Right kidney (tissue), 1 donor: ENCODE measurements at regions not wholly inside any gene's neighbourhood (a gene's known extent, or its start where the extent isn't known, plus 50 kb on each side); places are given as distances from the start of the nearest gene placed in this dataset.

Source experiments
- DNase-seq: peaks from one replicate; pipeline ENCODE4 v3.0.0-alpha.2; 2016

DNA sequence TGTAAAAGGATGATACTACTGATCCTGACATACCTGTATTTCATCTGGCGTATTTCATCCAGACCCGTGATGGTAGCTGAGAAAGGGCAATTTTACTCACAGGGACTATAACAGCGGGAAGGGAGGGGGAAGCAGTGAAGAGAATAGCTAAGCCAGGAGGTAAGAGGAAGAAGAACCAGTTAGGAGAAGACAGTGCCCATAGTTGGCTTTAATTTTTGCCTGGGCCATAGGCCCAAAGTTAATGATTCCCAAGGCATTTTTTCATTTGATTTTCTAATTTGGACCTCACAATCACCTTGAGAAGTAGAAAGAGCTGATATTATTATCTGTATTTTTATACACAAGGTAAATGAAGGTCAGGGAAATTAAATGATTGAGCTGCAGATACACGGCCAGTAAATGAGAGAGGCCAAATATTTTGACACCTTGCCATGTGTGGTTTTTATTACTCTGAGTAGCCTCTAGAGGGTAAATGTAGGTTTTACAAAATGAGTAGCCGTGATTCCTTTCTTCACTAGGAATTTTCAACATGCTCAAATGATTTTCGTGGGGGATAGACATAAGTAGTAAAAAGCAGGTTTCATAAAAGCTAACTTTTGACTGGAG, 382.2 kb downstream of the FUT8 start:
- DNase-seq = no peak

DNA sequence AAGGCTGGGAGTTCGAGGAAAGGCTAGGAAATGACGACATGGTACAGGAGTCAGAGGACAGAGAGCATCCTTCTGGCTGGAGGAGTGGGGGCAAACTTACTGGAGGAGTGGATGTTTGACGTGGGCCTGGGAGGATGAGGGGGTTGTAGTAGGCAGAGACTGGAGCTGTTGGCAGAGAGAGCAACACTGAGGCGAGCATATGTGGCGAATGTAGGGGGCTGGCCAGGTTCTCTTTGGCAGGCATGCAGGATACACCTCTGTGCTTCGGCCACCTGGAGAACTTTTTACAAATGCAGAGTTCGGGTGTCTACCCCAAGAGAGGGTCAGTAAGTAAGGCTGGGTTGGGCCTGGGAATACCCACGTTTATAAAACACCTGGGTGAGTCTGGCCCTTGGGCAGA, 385.7 kb downstream of the FUT8 start:
- no peak for DNase-seq

DNA sequence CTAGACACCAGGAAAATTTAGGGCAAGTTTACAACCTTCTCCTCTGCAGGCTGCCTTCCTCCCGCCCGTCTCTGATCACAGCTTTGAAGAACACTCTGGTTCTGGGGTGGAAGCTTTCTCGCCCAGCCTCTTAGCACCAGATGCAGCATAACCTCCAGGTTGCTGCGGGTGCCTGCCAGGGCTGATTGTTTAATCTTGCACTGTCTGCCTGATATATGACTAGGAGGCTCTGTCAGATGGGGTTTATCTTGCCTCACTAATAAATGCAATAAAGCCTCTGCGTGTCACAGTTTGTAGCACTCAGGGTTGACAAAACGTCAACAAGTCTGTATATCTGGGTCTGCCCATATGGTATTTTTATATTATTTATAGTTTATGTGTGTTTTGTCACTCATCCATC, 388.2 kb downstream of the FUT8 start:
- no peak for DNase-seq

DNA sequence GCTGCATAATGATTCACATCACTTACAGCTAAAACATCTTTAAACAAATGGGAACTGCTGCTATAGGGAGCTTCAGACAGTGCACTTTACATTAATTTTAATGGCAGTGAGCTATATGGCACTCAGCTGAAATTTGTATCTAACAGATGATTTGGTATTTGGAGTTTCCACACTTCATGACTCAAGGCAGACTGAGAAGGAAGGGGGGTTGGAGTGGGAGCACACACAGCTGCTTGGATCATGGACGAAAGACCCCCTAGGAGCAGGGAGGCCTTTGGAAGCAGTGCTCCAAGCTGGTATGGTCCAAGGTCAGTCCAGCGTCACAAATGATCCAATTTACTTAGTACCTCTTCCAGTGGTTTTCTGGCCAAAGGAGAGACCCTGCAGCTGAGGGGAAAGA, 389.7 kb downstream of the FUT8 start:
- DNase-seq = no peak

DNA sequence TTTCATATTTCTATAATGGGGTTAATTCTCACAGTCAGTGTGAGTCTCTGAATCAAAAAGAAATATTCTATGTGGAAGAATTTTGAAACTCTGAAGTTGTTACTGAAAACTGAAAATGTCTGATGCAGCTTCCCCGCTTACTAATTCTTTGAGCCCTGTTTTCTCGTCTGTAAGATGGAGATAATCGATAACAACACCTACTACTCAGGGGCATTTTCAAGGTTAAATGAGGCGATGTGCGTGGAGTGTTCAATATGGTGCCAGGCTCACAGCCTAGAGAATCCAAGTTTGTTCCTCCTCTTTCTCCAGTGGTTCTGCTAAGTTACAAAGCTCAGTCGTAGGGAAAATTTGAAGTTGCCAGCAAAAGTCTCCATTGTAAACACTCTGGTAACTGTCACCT, 391.4 kb downstream of the FUT8 start:
- no peak for DNase-seq

DNA sequence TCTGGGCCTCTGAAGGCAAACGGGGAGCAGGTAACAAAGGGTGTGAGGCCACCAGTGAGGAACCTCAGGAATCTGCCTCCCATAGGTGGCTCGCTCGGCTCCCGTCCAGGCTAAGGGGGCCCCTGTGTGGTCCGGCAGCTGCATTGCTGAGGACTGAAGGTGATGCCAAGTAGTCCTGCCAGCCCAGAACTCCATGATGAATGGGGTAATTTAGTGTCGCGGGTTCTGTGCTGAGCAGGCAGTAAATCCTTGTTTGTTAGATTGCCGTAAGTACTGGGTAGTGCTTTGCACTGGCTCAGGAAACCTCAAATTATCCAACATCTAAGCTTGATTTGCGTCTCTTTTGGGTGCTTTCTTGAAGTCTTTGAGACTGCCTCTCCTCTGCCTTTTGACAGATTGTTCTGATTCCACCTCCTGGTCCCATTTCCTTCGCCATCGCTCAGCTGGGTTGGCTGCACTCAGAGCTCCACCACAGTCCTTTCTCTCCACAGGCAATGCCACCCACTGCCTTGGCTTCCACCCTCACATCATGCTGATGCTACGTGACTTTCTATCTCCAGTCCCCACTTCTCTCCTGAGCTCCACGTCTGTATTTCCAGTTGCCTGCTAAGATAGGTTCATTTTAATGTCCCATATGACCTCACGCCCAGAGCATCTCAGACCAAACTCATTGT, 392.0 kb downstream of the FUT8 start:
- no peak for DNase-seq

DNA sequence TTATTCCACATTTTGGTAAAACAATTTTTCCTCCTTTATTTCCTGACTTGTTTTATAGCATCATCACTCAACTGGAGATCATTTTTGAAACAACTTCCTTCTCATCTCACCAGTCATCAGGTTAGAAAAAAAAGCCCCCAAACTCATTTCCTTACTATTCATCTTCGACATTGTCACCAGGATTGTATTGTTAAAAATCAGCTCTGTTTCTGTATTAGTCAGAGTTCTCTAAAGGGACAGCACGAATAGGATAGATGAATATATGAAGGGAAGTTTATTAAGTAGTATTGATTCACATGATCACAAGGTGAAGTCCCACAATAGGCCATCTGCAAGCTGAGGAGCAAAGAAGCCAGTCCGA, 392.6 kb downstream of the FUT8 start:
- DNase-seq = no peak

DNA sequence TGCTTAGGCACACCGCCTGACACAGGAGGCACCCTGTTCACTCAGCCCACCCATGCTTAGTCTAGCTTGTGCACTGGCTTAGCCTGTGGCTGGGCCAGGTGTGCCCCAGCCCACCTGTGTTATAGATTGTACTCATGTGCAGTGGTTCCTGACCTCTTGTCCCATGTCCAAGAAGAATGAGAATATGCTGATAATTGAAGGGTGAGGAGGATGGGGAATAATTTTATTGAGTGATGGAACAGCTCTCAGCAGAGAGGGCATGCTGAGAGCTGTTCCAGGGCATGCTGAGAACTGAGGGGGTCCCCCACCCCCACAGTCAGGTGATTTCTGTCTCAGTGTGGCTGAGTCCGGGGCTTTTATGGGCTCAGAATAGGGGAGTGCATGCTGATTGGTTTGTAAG, 395.9 kb downstream of the FUT8 start:
- DNase-seq = no peak

DNA sequence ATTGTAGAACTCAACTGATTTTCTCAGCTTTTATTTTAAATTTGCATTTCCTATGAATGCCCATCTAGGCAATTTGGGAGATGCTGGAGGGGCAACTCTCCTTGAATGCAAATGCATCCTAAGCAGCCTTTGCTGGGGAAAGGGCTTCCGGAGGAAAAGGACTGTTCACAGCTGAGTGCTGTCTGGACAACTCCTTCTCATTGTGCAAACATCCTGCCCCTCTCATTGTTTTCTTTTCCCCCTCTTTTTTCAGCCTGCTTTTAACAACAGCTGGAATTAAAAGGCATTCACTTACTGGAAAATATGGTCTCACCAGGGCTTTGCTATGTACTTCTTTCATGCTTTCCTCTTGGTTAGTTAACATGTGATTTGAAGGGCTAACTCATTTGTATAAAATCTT, 397.8 kb downstream of the FUT8 start:
- no peak for DNase-seq

DNA sequence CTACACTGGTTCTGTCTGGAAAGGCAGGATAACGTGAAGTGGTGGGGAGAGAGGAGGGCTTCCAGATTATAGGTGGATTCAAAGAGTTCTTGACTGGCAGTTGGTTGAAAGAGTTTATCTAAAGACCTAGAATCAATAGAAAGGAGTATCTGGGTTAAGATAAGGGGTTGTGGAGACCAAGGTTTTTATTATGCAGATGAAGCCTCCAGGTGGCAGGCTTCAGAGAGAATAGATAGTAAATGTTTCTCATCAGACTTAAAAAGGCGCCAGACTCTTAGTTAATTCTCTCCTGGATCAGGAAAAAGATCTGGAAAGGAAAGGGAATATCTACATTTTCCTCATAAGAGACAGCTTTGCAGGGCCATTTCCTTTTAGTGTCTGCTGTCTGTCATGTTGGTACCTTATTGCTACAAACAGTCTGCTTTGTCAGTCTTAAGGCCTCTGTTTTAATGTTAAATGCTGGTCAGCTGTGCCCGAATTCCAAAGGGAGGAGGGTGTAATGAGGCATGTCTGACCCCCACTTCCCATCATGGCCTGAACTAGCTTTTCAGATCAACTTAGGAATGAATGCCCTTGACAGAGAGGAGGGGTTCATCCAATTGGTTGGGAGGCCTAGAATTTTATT, 401.3 kb downstream of the FUT8 start:
- DNase-seq = no peak

DNA sequence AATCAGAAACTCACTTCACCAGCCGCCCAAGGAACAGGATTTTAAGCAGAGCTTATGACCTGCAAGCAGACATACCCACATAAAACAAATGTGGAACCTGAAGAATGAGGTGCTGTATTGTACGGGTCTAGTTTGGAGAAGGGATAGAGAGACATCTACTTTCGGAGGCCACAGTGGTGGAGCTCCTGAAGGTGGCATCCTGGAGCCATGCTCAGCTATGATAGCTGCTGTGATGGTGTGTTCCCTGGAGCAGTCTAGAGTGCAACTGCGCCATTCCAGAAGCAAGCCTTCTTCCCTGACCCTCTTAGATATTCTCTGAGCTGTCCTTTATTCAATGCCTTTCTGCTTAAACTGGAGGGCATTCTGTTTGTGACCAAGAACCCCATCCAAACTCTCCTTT, 402.6 kb downstream of the FUT8 start:
- no peak for DNase-seq

DNA sequence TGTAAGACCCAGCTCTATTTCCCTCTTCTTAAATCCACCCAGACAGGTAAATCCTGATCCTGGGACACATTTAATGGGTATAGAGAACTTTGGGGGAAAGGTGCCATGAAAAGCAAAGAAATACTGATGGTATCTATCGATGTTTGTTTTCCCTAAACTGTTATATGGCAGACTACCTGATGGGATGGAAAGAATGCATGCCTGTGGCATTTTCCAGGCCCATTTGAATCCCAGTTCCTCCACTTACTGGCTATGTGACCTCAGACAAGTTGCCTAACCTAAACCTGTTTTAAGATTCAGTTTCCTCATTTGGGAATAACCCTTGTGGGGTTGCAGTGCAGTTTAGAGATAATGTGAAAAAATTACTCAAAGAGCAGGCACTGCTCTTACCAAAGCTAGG, 404.5 kb downstream of the FUT8 start:
- no peak for DNase-seq

DNA sequence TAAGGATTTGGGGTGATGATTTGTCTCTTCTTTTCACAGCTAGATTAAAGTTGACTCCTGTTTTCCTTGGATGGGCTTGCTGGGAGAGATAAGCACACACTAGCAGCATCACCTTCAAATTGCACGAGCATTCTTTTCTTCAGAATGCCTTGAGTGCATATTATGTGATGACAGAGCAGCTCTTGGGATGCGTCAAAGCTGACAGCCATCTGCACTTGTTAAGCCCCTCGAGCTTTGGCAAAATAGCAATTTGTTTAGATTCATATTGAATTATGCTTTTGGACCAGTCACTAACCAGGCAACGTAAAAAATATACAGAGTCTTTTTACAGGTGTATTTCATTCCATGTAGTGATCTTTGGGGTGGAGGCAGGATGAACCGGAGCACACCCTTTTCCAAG, 407.0 kb downstream of the FUT8 start:
- DNase-seq = no peak

DNA sequence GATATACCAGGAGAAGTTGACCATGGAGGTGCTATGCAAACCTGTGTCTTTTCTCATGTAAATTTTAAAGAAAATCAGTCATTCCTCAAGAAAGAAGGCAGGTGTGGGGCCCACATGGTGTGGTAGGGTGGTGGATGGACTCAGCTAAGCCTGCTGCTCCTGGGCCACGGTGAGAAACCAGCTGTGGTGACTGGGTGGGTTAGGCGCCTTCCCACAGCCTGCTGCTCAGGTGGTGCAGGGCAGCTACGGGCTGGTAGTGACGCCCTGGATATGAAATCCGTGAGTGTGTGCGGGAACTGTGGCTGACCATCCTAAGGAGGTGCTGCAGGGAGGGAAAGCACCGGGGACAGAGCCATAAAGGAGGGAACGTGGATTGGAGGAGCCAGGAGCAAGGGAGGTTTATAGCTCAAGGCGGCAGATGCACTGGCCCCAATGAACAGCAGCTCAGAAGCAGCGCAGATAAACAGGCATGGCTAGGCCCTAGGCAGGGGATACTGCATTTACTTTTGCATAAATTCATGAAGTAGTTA, 408.8 kb downstream of the FUT8 start:
- DNase-seq = no peak

DNA sequence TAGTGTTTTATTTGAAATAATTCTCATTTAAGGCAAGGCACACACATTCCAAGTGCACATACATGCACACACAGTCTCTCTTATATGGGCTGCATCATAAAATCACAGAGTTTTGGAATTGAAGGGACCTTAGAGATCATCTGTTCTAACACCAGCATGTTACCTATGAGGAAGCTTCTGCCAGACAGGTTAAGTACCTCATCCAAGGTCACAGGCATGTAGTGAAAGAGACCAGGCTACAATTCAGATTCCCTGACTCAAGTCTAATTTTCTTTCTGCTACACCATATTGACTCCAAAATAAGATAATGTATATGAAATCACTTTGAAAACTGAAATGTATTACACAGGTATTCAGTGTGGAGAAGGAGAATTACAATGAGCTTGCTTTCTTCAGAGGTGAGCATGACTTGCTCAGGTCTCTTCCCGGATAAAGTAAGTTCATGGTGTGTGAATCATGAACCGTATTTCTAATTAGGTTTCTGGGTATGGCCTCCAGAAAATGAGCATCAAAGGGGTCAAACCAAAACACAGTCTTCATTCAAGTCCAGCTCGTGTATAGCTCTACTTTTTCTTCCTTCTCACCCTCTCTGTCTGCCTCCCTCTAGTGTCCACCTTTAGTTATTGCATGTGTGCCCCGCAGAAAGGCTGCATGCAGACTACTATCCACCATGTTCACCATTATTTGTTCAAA, 411.9 kb downstream of the FUT8 start:
- DNase-seq = peak; percentile 37

DNA sequence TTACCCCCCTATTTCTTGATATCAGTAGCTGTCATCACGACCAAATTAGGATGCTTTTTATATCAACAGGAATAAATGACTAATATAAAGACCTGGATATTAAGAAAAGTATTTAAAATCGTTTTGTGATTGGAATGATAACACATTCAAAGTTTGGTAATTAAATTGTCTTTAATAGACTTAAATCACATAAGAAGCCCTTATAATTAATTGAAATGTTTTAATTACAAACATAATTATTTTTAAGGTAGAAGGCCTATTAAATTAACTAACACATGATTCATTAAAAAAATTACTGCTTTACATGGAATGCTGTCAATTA, 412.4 kb downstream of the FUT8 start:
- no peak for DNase-seq

DNA sequence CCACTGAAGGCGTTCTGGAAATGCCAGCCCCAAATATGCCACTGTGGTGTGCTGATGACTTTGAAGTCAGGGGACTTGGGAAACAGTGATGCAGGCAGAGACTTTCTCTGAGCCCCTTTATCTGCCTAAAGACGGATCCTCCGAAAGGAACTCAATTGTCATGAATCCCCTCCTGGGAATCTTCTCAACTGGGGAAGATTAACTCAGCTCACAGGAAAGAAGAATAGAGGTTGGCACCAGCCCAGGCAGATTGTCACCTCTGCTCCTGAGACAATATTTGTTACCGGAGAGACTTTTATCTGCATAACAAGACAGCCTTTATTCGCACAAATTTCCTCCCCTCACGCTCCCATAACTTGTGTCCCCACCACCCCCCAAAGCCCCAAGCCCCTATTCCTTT, 414.4 kb downstream of the FUT8 start:
- DNase-seq = no peak

DNA sequence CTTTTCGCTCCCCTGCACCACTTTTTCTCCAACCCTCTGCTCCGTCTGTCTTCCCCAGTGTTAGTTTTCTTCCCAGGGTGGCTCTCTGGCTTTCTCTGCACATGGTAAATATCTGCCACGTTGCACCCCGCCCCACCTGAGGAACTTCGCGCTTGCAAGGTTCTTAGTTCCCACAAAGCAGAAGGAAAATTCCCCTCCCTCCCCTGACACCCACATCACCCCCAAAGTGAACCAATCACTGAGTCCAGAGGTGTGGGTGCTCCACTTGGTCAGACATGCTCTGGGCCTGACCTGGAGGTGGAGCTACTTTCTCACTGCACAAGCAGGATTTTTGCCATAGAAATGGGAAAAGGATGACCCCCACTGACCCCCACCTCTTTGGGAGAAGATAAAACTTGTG, 415.0 kb downstream of the FUT8 start:
- no peak for DNase-seq

DNA sequence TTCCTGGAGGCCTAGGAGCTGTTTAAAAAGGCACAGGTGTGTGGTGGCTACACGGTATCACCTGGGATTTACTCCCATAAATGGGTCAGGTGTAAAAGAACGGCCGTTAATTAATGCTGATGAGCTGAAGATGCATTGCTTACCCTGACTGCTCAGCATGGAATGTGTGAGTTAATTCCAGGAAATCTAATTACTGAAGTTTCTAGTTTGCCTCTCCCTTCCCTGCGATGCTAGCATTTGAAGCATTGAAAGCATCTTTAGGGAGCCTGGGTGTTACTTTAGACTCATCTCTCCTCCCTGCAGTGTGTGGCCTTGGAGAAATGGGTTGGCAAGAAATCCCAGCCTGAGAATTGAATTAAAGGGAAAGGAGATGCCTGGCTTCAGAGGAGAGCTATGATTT, 415.9 kb downstream of the FUT8 start:
- no peak for DNase-seq

DNA sequence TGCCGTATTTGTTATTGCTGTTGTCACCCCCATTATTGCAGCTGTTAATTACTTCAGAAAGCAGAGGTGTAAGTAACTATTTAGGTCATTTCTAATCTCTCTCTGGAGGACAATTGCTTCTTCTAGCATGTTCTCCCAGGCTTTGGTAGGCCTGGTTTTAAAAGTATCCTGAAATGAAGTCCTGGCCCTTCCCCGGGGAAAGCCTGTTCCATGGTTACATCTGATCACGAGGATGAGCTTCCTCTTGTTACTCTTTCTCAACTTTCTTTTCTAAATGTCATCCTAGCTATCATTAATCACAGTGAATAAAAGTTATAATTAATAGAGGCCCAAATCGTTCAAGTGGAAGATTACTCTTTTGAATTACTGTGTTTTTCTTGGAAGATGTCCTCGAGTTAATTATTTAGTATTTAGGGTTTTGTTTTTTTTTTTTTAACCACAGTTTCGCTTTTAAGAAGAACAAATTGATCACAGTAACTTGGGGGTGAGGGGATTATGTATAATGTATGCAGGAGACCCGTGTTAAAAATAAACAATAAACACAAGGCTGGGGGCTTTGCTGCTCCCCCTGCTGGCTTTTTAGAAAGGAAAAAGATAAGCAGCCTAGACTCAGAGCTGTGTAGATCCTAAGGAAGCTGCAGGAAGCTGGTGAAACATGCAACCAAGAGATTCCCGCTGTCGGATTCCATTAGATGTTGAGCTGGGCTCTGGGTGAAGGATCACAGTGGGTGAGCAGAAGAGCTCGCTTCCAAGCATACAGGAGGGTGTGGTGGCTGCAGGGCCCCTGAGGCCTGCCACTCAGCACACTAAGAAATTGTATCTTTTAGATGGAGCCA, 420.1 kb downstream of the FUT8 start:
- DNase-seq = peak; percentile 36

DNA sequence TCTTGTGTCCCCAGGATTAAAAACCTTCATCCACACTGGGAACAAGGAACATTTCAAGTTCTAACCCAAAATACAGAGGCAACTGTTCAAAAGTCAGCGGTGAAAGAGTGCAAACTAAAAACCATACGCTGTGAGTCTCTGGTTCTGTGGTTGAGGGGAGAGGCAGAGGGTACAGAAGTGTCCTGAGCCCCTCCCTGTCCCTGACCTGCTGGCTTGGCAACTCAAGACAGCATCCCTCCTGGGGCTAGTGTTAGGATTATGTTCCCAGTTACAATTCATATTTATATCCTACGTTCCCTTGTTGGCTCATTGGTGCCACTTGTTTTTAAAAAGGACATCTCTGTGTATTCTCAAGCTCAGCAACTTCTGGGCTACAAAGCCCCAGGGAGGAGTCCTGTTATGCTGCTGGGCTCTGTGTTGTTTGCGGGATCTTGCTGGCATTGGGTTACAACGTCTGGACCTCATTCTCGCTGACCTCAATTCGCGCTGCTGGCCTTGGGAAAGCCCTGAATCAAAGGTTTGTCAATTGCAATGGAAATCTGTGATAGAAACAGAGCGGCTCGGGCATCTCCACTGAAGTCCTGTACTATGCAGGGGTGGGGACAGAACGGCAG, 420.8 kb downstream of the FUT8 start:
- no peak for DNase-seq

DNA sequence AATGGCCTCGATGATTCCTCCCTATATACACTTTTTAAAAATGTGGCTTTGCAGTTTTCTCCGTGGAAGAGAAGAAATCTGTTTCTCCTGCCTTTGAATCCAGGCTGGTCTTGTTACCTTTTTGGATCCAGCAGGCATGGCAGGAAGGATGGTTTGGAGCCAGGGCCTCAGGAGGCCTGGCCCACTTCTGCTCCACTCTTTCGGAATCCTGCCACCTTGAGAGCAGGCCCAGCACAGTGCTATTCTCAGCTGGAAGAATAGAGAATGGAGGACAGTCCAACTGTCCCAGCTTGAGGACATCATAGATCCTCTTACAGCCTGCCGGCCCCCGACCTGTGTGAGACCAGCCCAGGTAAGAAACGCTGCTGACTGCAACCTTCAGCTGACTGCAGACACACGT, 421.5 kb downstream of the FUT8 start:
- DNase-seq = no peak
